Astrocyte (in vitro differentiated cells and primary cell): ENCODE measurements at regions not wholly inside any gene's neighbourhood (a gene's known extent, or its start where the extent isn't known, plus 50 kb on each side); places are given as distances from the start of the nearest gene placed in this dataset.
"Not testable (repeated sequence)": the region's sequence is repeated elsewhere in the genome, so short reads cannot be mapped to it uniquely, and the experiment has no call there.

Experiments used
- DNase-seq: peaks from one replicate; pipeline ENCODE4 v3.0.0-alpha.2; 2010; ENCODE audit warnings: low read depth
- FAIRE-seq: peaks from 2 replicates; lab custom pipeline; 2011; peaks lifted over from hg19 to GRCh38; lab: Jason Lieb, UNC
- H2AFZ ChIP-seq: 2 replicates; pipeline ENCODE4 v1.6.0; 2012; ENCODE audit warnings: low read depth, low read length, inconsistent platforms
- H3K27ac ChIP-seq: 2 replicates; pipeline ENCODE4 v1.5.1; 2011; ENCODE audit warnings: low read depth, low read length, inconsistent platforms
- H3K27me3 ChIP-seq: 2 replicates; pipeline ENCODE4 v1.6.0; 2011; ENCODE audit warnings: low read length, inconsistent platforms; ENCODE audit not compliant: insufficient read depth
- H3K36me3 ChIP-seq: 2 replicates; pipeline ENCODE4 v1.5.1; 2011; ENCODE audit warnings: low read length, inconsistent platforms; ENCODE audit not compliant: insufficient read depth
- H3K4me1 ChIP-seq: 2 replicates; pipeline ENCODE4 v1.5.1; 2011; ENCODE audit warnings: low read length, inconsistent platforms; ENCODE audit not compliant: insufficient read depth
- H3K4me2 ChIP-seq: 2 replicates; pipeline ENCODE4 v1.6.0; 2012; ENCODE audit warnings: low read length, inconsistent platforms
- H3K4me3 ChIP-seq: 2 replicates; pipeline ENCODE4 v1.5.1; 2011; ENCODE audit warnings: low read depth, mild to moderate bottlenecking, low read length, inconsistent platforms; ENCODE audit not compliant: insufficient read depth
- H3K79me2 ChIP-seq: 2 replicates; pipeline ENCODE4 v1.6.0; 2012; ENCODE audit warnings: mild to moderate bottlenecking, low read length, inconsistent platforms; ENCODE audit not compliant: insufficient read depth
- H3K9ac ChIP-seq: 2 replicates; pipeline ENCODE4 v1.6.0; 2012; ENCODE audit warnings: mild to moderate bottlenecking, low read length, inconsistent platforms
- H3K9me3 ChIP-seq: 2 replicates; pipeline ENCODE4 v1.5.1; 2012; ENCODE audit warnings: low read depth, mild to moderate bottlenecking, low read length, inconsistent platforms; ENCODE audit not compliant: insufficient read depth
- H4K20me1 ChIP-seq: 2 replicates; pipeline ENCODE4 v1.6.0; 2012; ENCODE audit warnings: low read length, inconsistent platforms; ENCODE audit not compliant: insufficient read depth
- H3K27ac Mint-ChIP-seq: one replicate; pipeline ENCODE4 v1.8.0; 2021; ENCODE audit warnings: mild to moderate bottlenecking, mixed read lengths; ENCODE audit not compliant: unreplicated experiment
- H3K27me3 Mint-ChIP-seq: one replicate; pipeline ENCODE4 v1.8.0; 2021; ENCODE audit warnings: low read depth, mixed read lengths; ENCODE audit not compliant: unreplicated experiment
- H3K36me3 Mint-ChIP-seq: one replicate; pipeline ENCODE4 v1.8.0; 2021; ENCODE audit warnings: low read depth, mixed read lengths; ENCODE audit not compliant: unreplicated experiment
- H3K4me1 Mint-ChIP-seq: one replicate; pipeline ENCODE4 v1.8.0; 2021; ENCODE audit warnings: low read depth, mixed read lengths; ENCODE audit not compliant: unreplicated experiment
- H3K4me3 Mint-ChIP-seq: one replicate; pipeline ENCODE4 v1.8.0; 2021; ENCODE audit warnings: mild to moderate bottlenecking, moderate library complexity, mixed read lengths; ENCODE audit not compliant: unreplicated experiment
- H3K9me3 Mint-ChIP-seq: one replicate; pipeline ENCODE4 v1.8.0; 2021; ENCODE audit warnings: mild to moderate bottlenecking, mixed read lengths; ENCODE audit not compliant: unreplicated experiment
- CTCF ChIP-seq: IDR thresholded peaks from 2 replicates; pipeline ENCODE4 v1.5.1; 2011; ENCODE audit warnings: low read depth, mild to moderate bottlenecking, inconsistent platforms, low read length, moderate library complexity; ENCODE audit not compliant: insufficient read depth
- EZH2 ChIP-seq: IDR thresholded peaks from 2 replicates; pipeline ENCODE4 v1.6.1; 2012; ENCODE audit warnings: mild to moderate bottlenecking, low read length, inconsistent platforms; ENCODE audit not compliant: insufficient read depth

GRCh38 chr5:87195616-87196015 is 72.1 kb upstream of the RASA1 start:
- Histone ChIP-seq H4K20me1 (no peaks in the 10 kb centered on the region), H3K27me3 (no peaks in the 10 kb centered on the region), H3K27ac (peak overlapping the region; percentile 69), H3K9me3 (no peaks in the 10 kb centered on the region), H3K79me2 (no peaks in the 10 kb centered on the region), H3K4me1 (peaks cover 15% of the 10 kb centered on the region), H3K4me2 (peak overlapping the region; percentile 66), H2AFZ (peak overlapping the region; percentile 52), H3K36me3 (no peaks in the 10 kb centered on the region), H3K9ac (peak overlapping the region; percentile 37), H3K4me3 (no peak overlapping the region)
- Mint-ChIP-seq H3K36me3 (peaks cover 1% of the 10 kb centered on the region), H3K4me1 (peaks cover 15% of the 10 kb centered on the region), H3K4me3 (no peak overlapping the region), H3K27ac (peak overlapping the region; percentile 79), H3K9me3 (peaks cover 6% of the 10 kb centered on the region), H3K27me3 (no peaks in the 10 kb centered on the region)
- no peak for TF ChIP-seq EZH2
- TF ChIP-seq CTCF, result no peak
- no peak for FAIRE-seq
- peak; percentile 38 for DNase-seq

- TF ChIP-seq EZH2, result no peak
- TF ChIP-seq CTCF, result no peak
Observed at GRCh38 chr5:87198010-87198409, 69.7 kb upstream of the RASA1 start.

GRCh38 chr5:87199246-87199645 is 68.4 kb upstream of the RASA1 start:
- H3K27ac Mint-ChIP-seq, H3K27me3 ChIP-seq, H3K27me3 Mint-ChIP-seq, H3K36me3 ChIP-seq, H3K36me3 Mint-ChIP-seq, H3K79me2 ChIP-seq, H3K4me2 ChIP-seq, H2AFZ ChIP-seq, H3K9ac ChIP-seq, H3K4me3 ChIP-seq, H3K9me3 ChIP-seq, DNase-seq, H4K20me1 ChIP-seq, H3K4me3 Mint-ChIP-seq, H3K9me3 Mint-ChIP-seq, H3K27ac ChIP-seq, FAIRE-seq: not testable (repeated sequence)
- H3K4me1 ChIP-seq, result peaks cover 15% of the 10 kb centered on the region
- peaks cover 15% of the 10 kb centered on the region for H3K4me1 Mint-ChIP-seq

More at GRCh38 chr5:87198010-87198409, 69.7 kb upstream of the RASA1 start:
- no peak overlapping the region for H3K27ac Mint-ChIP-seq
- H4K20me1 ChIP-seq, result no peaks in the 10 kb centered on the region
- H3K9me3 ChIP-seq, result no peaks in the 10 kb centered on the region
- H3K27me3 Mint-ChIP-seq, result no peaks in the 10 kb centered on the region
- H3K9me3 Mint-ChIP-seq, result peaks cover 6% of the 10 kb centered on the region
- no peaks in the 10 kb centered on the region for H3K36me3 Mint-ChIP-seq
- no peak overlapping the region for H3K27ac ChIP-seq
- no peak overlapping the region for H3K9ac ChIP-seq
- no peaks in the 10 kb centered on the region for H3K36me3 ChIP-seq
- no peak overlapping the region for H3K4me3 Mint-ChIP-seq
- H3K4me3 ChIP-seq, result no peak overlapping the region
- H3K4me1 ChIP-seq, result peaks cover 15% of the 10 kb centered on the region
- H3K4me2 ChIP-seq, result no peak overlapping the region
- FAIRE-seq (no peak), DNase-seq (no peak)
- peaks cover 15% of the 10 kb centered on the region for H3K4me1 Mint-ChIP-seq
- no peaks in the 10 kb centered on the region for H3K27me3 ChIP-seq
- no peaks in the 10 kb centered on the region for H3K79me2 ChIP-seq
- no peak overlapping the region for H2AFZ ChIP-seq

GRCh38 chr5:87199704-87200103 is 68.0 kb upstream of the RASA1 start:
- H3K79me2 ChIP-seq, H3K4me3 ChIP-seq, H3K27ac Mint-ChIP-seq, FAIRE-seq, H3K4me2 ChIP-seq, H3K9me3 Mint-ChIP-seq, H3K36me3 Mint-ChIP-seq, H3K27ac ChIP-seq, H3K9ac ChIP-seq, H2AFZ ChIP-seq, H3K36me3 ChIP-seq, H3K4me3 Mint-ChIP-seq, H3K9me3 ChIP-seq, H3K27me3 ChIP-seq, H3K27me3 Mint-ChIP-seq, H4K20me1 ChIP-seq: not testable (repeated sequence)
- H3K4me1 ChIP-seq, result peaks cover 12% of the 10 kb centered on the region
- DNase-seq, result peak; percentile 37
- peaks cover 12% of the 10 kb centered on the region for H3K4me1 Mint-ChIP-seq
